ENCODE measurements at regions not wholly inside any gene's neighbourhood (a gene's known extent, or its start where the extent isn't known, plus 50 kb on each side); places are given as distances from the start of the nearest gene placed in this dataset.

- no peak for TF ChIP-seq CTCF (IDR thresholded peaks at IDR 0.05; ENCODE audit: low read depth, low read length, missing control alignments)
- in situ Hi-C loops (cut with HindIII; ENCODE audit: low sequenced_read_pairs), result no loop called here
- no peak for DNase-seq (ENCODE audit: low read depth)
- H3K4me3 ChIP-seq (ENCODE audit: low read depth, low read length), result no peak overlapping the region
Measured at GRCh38 chr3:74304424-74304823, 310.0 kb downstream of the CNTN3 start.

- TF ChIP-seq CTCF (IDR thresholded peaks at IDR 0.05; ENCODE audit: low read depth, low read length, missing control alignments), result no peak
- no peak for DNase-seq (ENCODE audit: low read depth)
- in situ Hi-C loops (cut with HindIII; ENCODE audit: low sequenced_read_pairs), result no loop called here
- no peak overlapping the region for H3K4me3 ChIP-seq (ENCODE audit: low read depth, low read length)
Measured at GRCh38 chr3:74303711-74304110, 310.7 kb downstream of the CNTN3 start.

- TF ChIP-seq CTCF (IDR thresholded peaks at IDR 0.05; ENCODE audit: low read depth, low read length, missing control alignments), result no peak
- in situ Hi-C loops (cut with HindIII; ENCODE audit: low sequenced_read_pairs), result no loop called here
Measured at GRCh38 chr3:74302969-74303368, 311.5 kb downstream of the CNTN3 start.

GRCh38 chr3:74302281-74302680 is 312.2 kb downstream of the CNTN3 start:
- in situ Hi-C loops (cut with HindIII; ENCODE audit: low sequenced_read_pairs), result no loop called here
- no peak overlapping the region for H3K4me3 ChIP-seq (ENCODE audit: low read depth, low read length)
- no peak for TF ChIP-seq CTCF (IDR thresholded peaks at IDR 0.05; ENCODE audit: low read depth, low read length, missing control alignments)
- DNase-seq (ENCODE audit: low read depth), result no peak

More at GRCh38 chr3:74302969-74303368, 311.5 kb downstream of the CNTN3 start:
- no peak for DNase-seq (ENCODE audit: low read depth)
- no peak overlapping the region for H3K4me3 ChIP-seq (ENCODE audit: low read depth, low read length)

- no peak for TF ChIP-seq CTCF (IDR thresholded peaks at IDR 0.05; ENCODE audit: low read depth, low read length, missing control alignments)
- no peak overlapping the region for H3K4me3 ChIP-seq (ENCODE audit: low read depth, low read length)
- no peak for DNase-seq (ENCODE audit: low read depth)
- in situ Hi-C loops (cut with HindIII; ENCODE audit: low sequenced_read_pairs), result no loop called here
Measured at GRCh38 chr3:74301056-74301455, 313.4 kb downstream of the CNTN3 start.

- in situ Hi-C loops (cut with HindIII; ENCODE audit: low sequenced_read_pairs), result no loop called here
- no peak overlapping the region for H3K4me3 ChIP-seq (ENCODE audit: low read depth, low read length)
- DNase-seq (ENCODE audit: low read depth), result no peak
- no peak for TF ChIP-seq CTCF (IDR thresholded peaks at IDR 0.05; ENCODE audit: low read depth, low read length, missing control alignments)
Measured at GRCh38 chr3:74295479-74295878, 319.0 kb downstream of the CNTN3 start.

- DNase-seq (ENCODE audit: low read depth), result no peak
- no peak for TF ChIP-seq CTCF (IDR thresholded peaks at IDR 0.05; ENCODE audit: low read depth, low read length, missing control alignments)
- in situ Hi-C loops (cut with HindIII; ENCODE audit: low sequenced_read_pairs), result no loop called here
- H3K4me3 ChIP-seq (ENCODE audit: low read depth, low read length), result no peak overlapping the region
Measured at GRCh38 chr3:74288761-74289160, 325.7 kb downstream of the CNTN3 start.

Data from astrocyte of the cerebellum (primary cell).